BE2C (cell line): ENCODE measurements at regions not wholly inside any gene's neighbourhood (a gene's known extent, or its start where the extent isn't known, plus 50 kb on each side); places are given as distances from the start of the nearest gene placed in this dataset.

Source experiments
- DNase-seq: peaks from one replicate; pipeline ENCODE4 v3.0.0-alpha.2; 2020
- H3K27me3 ChIP-seq: fragments of 250-450 bp; sonication (Bioruptor Pico); 2 replicates; pipeline ENCODE4 v1.5.1; 2020; ENCODE audit warnings: mild to moderate bottlenecking
- H3K36me3 ChIP-seq: fragments of 250-450 bp; sonication (Bioruptor Pico); 2 replicates; pipeline ENCODE4 v1.5.1; 2020; ENCODE audit warnings: mild to moderate bottlenecking
- H3K4me1 ChIP-seq: fragments of 250-450 bp; sonication (Bioruptor Pico); 2 replicates; pipeline ENCODE4 v1.5.1; 2020
- H3K4me3 ChIP-seq: 2 replicates; pipeline ENCODE4 v1.5.1; 2011; ENCODE audit warnings: low read depth, low read length
- H3K9me3 ChIP-seq: fragments of 250-450 bp; sonication (Bioruptor Pico); 2 replicates; pipeline ENCODE4 v1.5.1; 2020
- CTCF ChIP-seq: IDR thresholded peaks from 2 replicates; pipeline ENCODE4 v1.5.1; 2012; ENCODE audit warnings: mild to moderate bottlenecking, low read depth, low read length

- Histone ChIP-seq H3K27me3 (no peaks in the 10 kb centered on the region), H3K4me3 (no peak overlapping the region), H3K36me3 (no peaks in the 10 kb centered on the region), H3K9me3 (no peaks in the 10 kb centered on the region), H3K4me1 (no peaks in the 10 kb centered on the region)
- TF ChIP-seq CTCF, result no peak
- DNase-seq, result no peak
Observed at GRCh38 chr5:3828761-3829160, 233.1 kb downstream of the IRX1 start.

GRCh38 chr5:3833566-3833965 lies 237.9 kb downstream of the IRX1 start:
- Histone ChIP-seq H3K36me3 (no peaks in the 10 kb centered on the region), H3K27me3 (no peaks in the 10 kb centered on the region), H3K4me3 (no peak overlapping the region), H3K4me1 (no peaks in the 10 kb centered on the region), H3K9me3 (no peaks in the 10 kb centered on the region)
- TF ChIP-seq CTCF, result no peak
- DNase-seq, result no peak

- Histone ChIP-seq H3K27me3 (no peaks in the 10 kb centered on the region), H3K36me3 (no peaks in the 10 kb centered on the region), H3K4me1 (no peaks in the 10 kb centered on the region), H3K4me3 (no peak overlapping the region), H3K9me3 (no peaks in the 10 kb centered on the region; the same call in 1 of the 2 replicates)
- no peak for DNase-seq
- TF ChIP-seq CTCF, result no peak
Observed at GRCh38 chr5:3835811-3836210, 240.2 kb downstream of the IRX1 start.

- Histone ChIP-seq H3K4me1 (no peaks in the 10 kb centered on the region), H3K36me3 (no peaks in the 10 kb centered on the region), H3K9me3 (no peaks in the 10 kb centered on the region; the same call in 1 of the 2 replicates), H3K4me3 (no peak overlapping the region), H3K27me3 (no peaks in the 10 kb centered on the region)
- no peak for TF ChIP-seq CTCF
- no peak for DNase-seq
Observed at GRCh38 chr5:3836528-3836927, 240.9 kb downstream of the IRX1 start.

- H3K4me1 ChIP-seq, result no peaks in the 10 kb centered on the region
- no peak overlapping the region for H3K4me3 ChIP-seq
- no peak for TF ChIP-seq CTCF
- DNase-seq, result no peak
- no peaks in the 10 kb centered on the region; the same call in 1 of the 2 replicates for H3K9me3 ChIP-seq
- H3K36me3 ChIP-seq, result no peaks in the 10 kb centered on the region
- no peaks in the 10 kb centered on the region for H3K27me3 ChIP-seq
Observed at GRCh38 chr5:3837506-3837905, 241.9 kb downstream of the IRX1 start.

- no peak overlapping the region for H3K4me3 ChIP-seq
- H3K9me3 ChIP-seq, result no peaks in the 10 kb centered on the region; the same call in 1 of the 2 replicates
- DNase-seq, result no peak
- no peaks in the 10 kb centered on the region for H3K36me3 ChIP-seq
- no peaks in the 10 kb centered on the region for H3K27me3 ChIP-seq
- TF ChIP-seq CTCF, result no peak
- no peaks in the 10 kb centered on the region for H3K4me1 ChIP-seq
Observed at GRCh38 chr5:3839151-3839550, 243.5 kb downstream of the IRX1 start.
